Immature natural killer cell (primary cell): ENCODE measurements at regions not wholly inside any gene's neighbourhood (a gene's known extent, or its start where the extent isn't known, plus 50 kb on each side); places are given as distances from the start of the nearest gene placed in this dataset.
"Not testable (repeated sequence)": the region's sequence is repeated elsewhere in the genome, so short reads cannot be mapped to it uniquely, and the experiment has no call there.

Source experiments
- DNase-seq, 3 donors: peaks; one replicate each; pipeline ENCODE4 v3.0.0; 2022; ENCODE audit warnings: mixed read lengths in 1 of 3
- H3K27ac Mint-ChIP-seq, 6 donors: one replicate each; pipeline ENCODE4 v1.8.0; 2020; ENCODE audit warnings: mixed read lengths in 6 of 6, mild to moderate bottlenecking in 5 of 6, inconsistent platforms in 4 of 6, moderate library complexity in 3 of 6
- H3K27me3 Mint-ChIP-seq, 3 donors: one replicate each; pipeline ENCODE4 v1.8.0; 2020 to 2021; ENCODE audit warnings: low read depth in 3 of 3, mild to moderate bottlenecking in 3 of 3, mixed read lengths in 3 of 3, moderate library complexity in 3 of 3, inconsistent platforms in 1 of 3
- H3K36me3 Mint-ChIP-seq, 3 donors: one replicate each; pipeline ENCODE4 v1.8.0; 2020; ENCODE audit warnings: mixed read lengths in 3 of 3, inconsistent platforms in 2 of 3, mild to moderate bottlenecking in 2 of 3
- H3K4me1 Mint-ChIP-seq, 2 donors: one replicate each; pipeline ENCODE4 v1.8.0; 2020; ENCODE audit warnings: inconsistent platforms in 2 of 2, mild to moderate bottlenecking in 2 of 2, mixed read lengths in 2 of 2, moderate library complexity in 1 of 2
- H3K4me3 Mint-ChIP-seq, 5 donors: one replicate each; pipeline ENCODE4 v1.8.0; 2020; ENCODE audit warnings: mild to moderate bottlenecking in 5 of 5, mixed read lengths in 5 of 5, inconsistent platforms in 3 of 5, moderate library complexity in 3 of 5
- H3K9me3 Mint-ChIP-seq, 6 donors: one replicate each; pipeline ENCODE4 v1.8.0; 2020; ENCODE audit warnings: mild to moderate bottlenecking in 6 of 6, mixed read lengths in 6 of 6, inconsistent platforms in 4 of 6, moderate library complexity in 3 of 6

- Mint-ChIP-seq H3K4me3 (no peak overlapping the region), H3K27ac (no peak overlapping the region), H3K4me1 (no peaks in the 10 kb centered on the region), H3K9me3 (peaks cover 7 to 44% (median 13%) of the 10 kb centered on the region in 6 donors), H3K27me3 (peaks cover 0 to 3% (median 0%) of the 10 kb centered on the region in 3 donors), H3K36me3 (no peaks in the 10 kb centered on the region)
- no peak for DNase-seq
Measured at GRCh38 chr13:62185631-62186255, 770.1 kb upstream of the PCDH20 start.

- H3K4me3 Mint-ChIP-seq, result no peak overlapping the region
- peaks cover 0 to 1% (median 0%) of the 10 kb centered on the region in 3 donors for H3K27me3 Mint-ChIP-seq
- peaks cover 18 to 60% (median 31%) of the 10 kb centered on the region in 6 donors for H3K9me3 Mint-ChIP-seq
- no peak overlapping the region for H3K27ac Mint-ChIP-seq
- no peak for DNase-seq
- H3K4me1 Mint-ChIP-seq, result no peaks in the 10 kb centered on the region
- no peaks in the 10 kb centered on the region for H3K36me3 Mint-ChIP-seq
Measured at GRCh38 chr13:62176051-62176450, 760.4 kb upstream of the PCDH20 start.

GRCh38 chr13:62173958-62174357 is 758.3 kb upstream of the PCDH20 start:
- no peak overlapping the region for H3K4me3 Mint-ChIP-seq
- no peak for DNase-seq
- H3K36me3 Mint-ChIP-seq, result peaks cover 0 to 3% (median 0%) of the 10 kb centered on the region in 3 donors
- H3K4me1 Mint-ChIP-seq, result no peaks in the 10 kb centered on the region
- peaks cover 23 to 70% (median 35%) of the 10 kb centered on the region in 6 donors for H3K9me3 Mint-ChIP-seq
- no peak overlapping the region for H3K27ac Mint-ChIP-seq
- H3K27me3 Mint-ChIP-seq, result peaks cover 0 to 1% (median 1%) of the 10 kb centered on the region in 3 donors

- H3K27ac Mint-ChIP-seq, result no peak overlapping the region
- no peak for DNase-seq
- H3K36me3 Mint-ChIP-seq, result peaks cover 0 to 3% (median 0%) of the 10 kb centered on the region in 3 donors
- H3K4me1 Mint-ChIP-seq, result no peaks in the 10 kb centered on the region
- H3K9me3 Mint-ChIP-seq, result peaks cover 19 to 53% (median 23%) of the 10 kb centered on the region in 6 donors
- peaks cover 0 to 1% (median 1%) of the 10 kb centered on the region in 3 donors for H3K27me3 Mint-ChIP-seq
- no peak overlapping the region for H3K4me3 Mint-ChIP-seq
Measured at GRCh38 chr13:62171697-62172096, 756.0 kb upstream of the PCDH20 start.

GRCh38 chr13:62168891-62169290 is 753.2 kb upstream of the PCDH20 start:
- peaks cover 0 to 3% (median 3%) of the 10 kb centered on the region in 3 donors for H3K36me3 Mint-ChIP-seq
- no peak overlapping the region for H3K4me3 Mint-ChIP-seq
- no peak for DNase-seq
- peaks cover 0 to 1% (median 0%) of the 10 kb centered on the region in 3 donors for H3K27me3 Mint-ChIP-seq
- H3K4me1 Mint-ChIP-seq, result no peaks in the 10 kb centered on the region
- H3K9me3 Mint-ChIP-seq, result peaks cover 13 to 46% (median 26%) of the 10 kb centered on the region in 6 donors
- H3K27ac Mint-ChIP-seq, result no peak overlapping the region

GRCh38 chr13:62167650-62168172 is 752.1 kb upstream of the PCDH20 start:
- no peak overlapping the region for H3K4me3 Mint-ChIP-seq
- no peak overlapping the region for H3K27ac Mint-ChIP-seq
- peaks cover 0 to 3% (median 3%) of the 10 kb centered on the region in 3 donors for H3K36me3 Mint-ChIP-seq
- no peak for DNase-seq
- H3K9me3 Mint-ChIP-seq, result peaks cover 9 to 49% (median 29%) of the 10 kb centered on the region in 6 donors
- H3K4me1 Mint-ChIP-seq, result no peaks in the 10 kb centered on the region
- peaks cover 0 to 1% (median 0%) of the 10 kb centered on the region in 3 donors for H3K27me3 Mint-ChIP-seq

GRCh38 chr13:62162860-62163259 is 747.2 kb upstream of the PCDH20 start:
- H3K27ac Mint-ChIP-seq, result no peak overlapping the region
- H3K9me3 Mint-ChIP-seq, result peaks cover 2 to 41% (median 24%) of the 10 kb centered on the region in 6 donors
- no peak for DNase-seq
- H3K4me1 Mint-ChIP-seq, result no peaks in the 10 kb centered on the region
- no peaks in the 10 kb centered on the region for H3K27me3 Mint-ChIP-seq
- no peak overlapping the region for H3K4me3 Mint-ChIP-seq
- H3K36me3 Mint-ChIP-seq, result peaks cover 0 to 3% (median 0%) of the 10 kb centered on the region in 3 donors

- Mint-ChIP-seq H3K4me1 (no peaks in the 10 kb centered on the region), H3K36me3 (no peaks in the 10 kb centered on the region), H3K27ac (no peak overlapping the region), H3K27me3 (no peaks in the 10 kb centered on the region), H3K9me3 (peaks cover 0 to 46% (median 33%) of the 10 kb centered on the region in 6 donors), H3K4me3 (no peak overlapping the region)
- DNase-seq, result no peak
Measured at GRCh38 chr13:62158520-62158919, 742.9 kb upstream of the PCDH20 start.

GRCh38 chr13:62151724-62152123 is 736.1 kb upstream of the PCDH20 start:
- H3K36me3 Mint-ChIP-seq, H3K27ac Mint-ChIP-seq, H3K4me3 Mint-ChIP-seq, H3K4me1 Mint-ChIP-seq, H3K27me3 Mint-ChIP-seq, DNase-seq: not testable (repeated sequence)
- peaks cover 14 to 75% (median 54%) of the 10 kb centered on the region in 6 donors for H3K9me3 Mint-ChIP-seq

GRCh38 chr13:62142048-62142447 is 726.4 kb upstream of the PCDH20 start:
- Mint-ChIP-seq H3K4me3 (no peak overlapping the region), H3K4me1 (no peaks in the 10 kb centered on the region), H3K27ac (no peak overlapping the region), H3K9me3 (peaks cover 17 to 54% (median 22%) of the 10 kb centered on the region in 6 donors), H3K27me3 (no peaks in the 10 kb centered on the region), H3K36me3 (no peaks in the 10 kb centered on the region)
- DNase-seq, result no peak

- no peaks in the 10 kb centered on the region for H3K4me1 Mint-ChIP-seq
- H3K9me3 Mint-ChIP-seq, result peaks cover 7 to 49% (median 13%) of the 10 kb centered on the region in 6 donors
- H3K4me3 Mint-ChIP-seq, result no peak overlapping the region
- H3K27me3 Mint-ChIP-seq, result no peaks in the 10 kb centered on the region
- no peaks in the 10 kb centered on the region for H3K36me3 Mint-ChIP-seq
- H3K27ac Mint-ChIP-seq, result no peak overlapping the region
- DNase-seq, result no peak
Measured at GRCh38 chr13:62139597-62139996, 723.9 kb upstream of the PCDH20 start.

- Mint-ChIP-seq H3K27ac (no peak overlapping the region), H3K36me3 (peaks cover 0 to 3% (median 0%) of the 10 kb centered on the region in 3 donors), H3K4me1 (no peaks in the 10 kb centered on the region), H3K4me3 (no peak overlapping the region), H3K27me3 (no peaks in the 10 kb centered on the region), H3K9me3 (peaks cover 7 to 43% (median 14%) of the 10 kb centered on the region in 6 donors)
- DNase-seq, result no peak
Measured at GRCh38 chr13:62137629-62138405, 722.2 kb upstream of the PCDH20 start.

- Mint-ChIP-seq H3K27ac (no peak overlapping the region), H3K4me3 (no peak overlapping the region), H3K4me1 (no peaks in the 10 kb centered on the region), H3K9me3 (peaks cover 10 to 38% (median 12%) of the 10 kb centered on the region in 6 donors), H3K27me3 (peaks cover 0 to 2% (median 1%) of the 10 kb centered on the region in 3 donors), H3K36me3 (peaks cover 0 to 3% (median 0%) of the 10 kb centered on the region in 3 donors)
- no peak for DNase-seq
Measured at GRCh38 chr13:62131604-62132003, 716.0 kb upstream of the PCDH20 start.
